NCI-H2029 (cell line): ENCODE measurements at regions not wholly inside any gene's neighbourhood (a gene's known extent, or its start where the extent isn't known, plus 50 kb on each side); places are given as distances from the start of the nearest gene placed in this dataset.

Experiments used
- DNase-seq: peaks from one replicate; lab custom pipeline; 2025; lab: John Stamatoyannopoulos, UW

GRCh38 chr3:72698154-72698917 is 149.9 kb downstream of the SHQ1 start:
- no peak for DNase-seq

- DNase-seq: no peak
These were observed 150.5 kb downstream of the SHQ1 start for GRCh38 chr3:72697717-72698116.

- DNase-seq: no peak
These were observed 151.4 kb downstream of the SHQ1 start for GRCh38 chr3:72696815-72697214.

- DNase-seq: no peak
These were observed 153.8 kb downstream of the SHQ1 start for GRCh38 chr3:72694398-72694797.

GRCh38 chr3:72692990-72693389 is 155.3 kb downstream of the SHQ1 start:
- DNase-seq: no peak

GRCh38 chr3:72690629-72691028 is 157.6 kb downstream of the SHQ1 start:
- DNase-seq: no peak

GRCh38 chr3:72682936-72683452 is 165.3 kb downstream of the SHQ1 start:
- peak; percentile 29 for DNase-seq

GRCh38 chr3:72681598-72681997 is 166.6 kb downstream of the SHQ1 start:
- DNase-seq: no peak

- DNase-seq: no peak
These were observed 167.5 kb downstream of the SHQ1 start for GRCh38 chr3:72680766-72681165.

- peak; percentile 59 for DNase-seq
These were observed 168.6 kb downstream of the SHQ1 start for GRCh38 chr3:72679540-72680198.

- DNase-seq: no peak
These were observed 169.4 kb downstream of the SHQ1 start for GRCh38 chr3:72678867-72679266.

GRCh38 chr3:72678380-72678779 is 169.9 kb downstream of the SHQ1 start:
- no peak for DNase-seq

- DNase-seq: no peak
These were observed 173.0 kb downstream of the SHQ1 start for GRCh38 chr3:72675243-72675642.

- no peak for DNase-seq
These were observed 175.1 kb downstream of the SHQ1 start for GRCh38 chr3:72673011-72673771.

GRCh38 chr3:72669224-72669623 is 179.0 kb downstream of the SHQ1 start:
- no peak for DNase-seq

- no peak for DNase-seq
These were observed 181.8 kb downstream of the SHQ1 start for GRCh38 chr3:72666447-72666755.

GRCh38 chr3:72665701-72666446 is 182.4 kb downstream of the SHQ1 start:
- DNase-seq: no peak

GRCh38 chr3:72665103-72665502 is 183.1 kb downstream of the SHQ1 start:
- no peak for DNase-seq

GRCh38 chr3:72664184-72664975 is 183.9 kb downstream of the SHQ1 start:
- DNase-seq: no peak

GRCh38 chr3:72663429-72663828 is 184.8 kb downstream of the SHQ1 start:
- peak; percentile 50 for DNase-seq

GRCh38 chr3:72661115-72661457 is 187.2 kb downstream of the SHQ1 start:
- DNase-seq: peak; percentile 76
